ENCODE measurements at regions not wholly inside any gene's neighbourhood (a gene's known extent, or its start where the extent isn't known, plus 50 kb on each side); places are given as distances from the start of the nearest gene placed in this dataset.

DNA sequence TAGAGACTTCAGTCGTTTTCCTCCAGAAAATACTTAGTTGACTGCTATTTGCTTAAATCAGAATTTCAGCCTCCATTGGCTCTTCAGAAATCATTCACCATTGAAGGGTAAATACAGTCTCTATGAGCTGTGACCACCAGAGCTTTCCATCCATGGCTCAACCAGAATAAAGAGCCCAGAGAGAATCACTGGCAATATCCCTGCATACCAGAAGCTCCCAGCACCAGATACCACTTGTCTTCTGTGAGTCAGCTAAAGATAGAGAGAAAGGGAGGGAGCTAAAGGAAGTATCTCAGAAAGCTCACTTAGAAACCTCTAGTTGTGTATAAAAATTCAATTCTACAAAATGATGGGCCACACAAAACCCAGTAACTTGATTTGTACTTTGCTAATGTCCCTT is 115.2 kb upstream of the TMCO5A start:
- TF ChIP-seq, protein P1, sequence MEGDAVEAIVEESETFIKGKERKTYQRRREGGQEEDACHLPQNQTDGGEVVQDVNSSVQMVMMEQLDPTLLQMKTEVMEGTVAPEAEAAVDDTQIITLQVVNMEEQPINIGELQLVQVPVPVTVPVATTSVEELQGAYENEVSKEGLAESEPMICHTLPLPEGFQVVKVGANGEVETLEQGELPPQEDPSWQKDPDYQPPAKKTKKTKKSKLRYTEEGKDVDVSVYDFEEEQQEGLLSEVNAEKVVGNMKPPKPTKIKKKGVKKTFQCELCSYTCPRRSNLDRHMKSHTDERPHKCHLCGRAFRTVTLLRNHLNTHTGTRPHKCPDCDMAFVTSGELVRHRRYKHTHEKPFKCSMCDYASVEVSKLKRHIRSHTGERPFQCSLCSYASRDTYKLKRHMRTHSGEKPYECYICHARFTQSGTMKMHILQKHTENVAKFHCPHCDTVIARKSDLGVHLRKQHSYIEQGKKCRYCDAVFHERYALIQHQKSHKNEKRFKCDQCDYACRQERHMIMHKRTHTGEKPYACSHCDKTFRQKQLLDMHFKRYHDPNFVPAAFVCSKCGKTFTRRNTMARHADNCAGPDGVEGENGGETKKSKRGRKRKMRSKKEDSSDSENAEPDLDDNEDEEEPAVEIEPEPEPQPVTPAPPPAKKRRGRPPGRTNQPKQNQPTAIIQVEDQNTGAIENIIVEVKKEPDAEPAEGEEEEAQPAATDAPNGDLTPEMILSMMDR (IDR thresholded peaks at IDR 0.05) = no peak
- no peak for TF ChIP-seq POLR2A (IDR thresholded peaks at IDR 0.05)
